WTC11 (cell line): ENCODE measurements at regions not wholly inside any gene's neighbourhood (a gene's known extent, or its start where the extent isn't known, plus 50 kb on each side); places are given as distances from the start of the nearest gene placed in this dataset.

Source experiments
- ATAC-seq: fragments of 200-7000 bp; cut with Tn5 transposase; 2 replicates; pipeline ENCODE4 v1.10.0; 2021; ENCODE audit warnings: mild to moderate bottlenecking, moderate library complexity
- CTCF ChIA-PET: fragments of 300-600 bp; sonication (Branson Sonifier 250); formaldehyde crosslinking; loops from one replicate; lab custom pipeline; 2021; ENCODE audit warnings: antibody characterized with exemption; lab: Charles Lee
- POLR2A ChIA-PET: fragments of 350-600 bp; sonication (Branson Sonifier 250); formaldehyde crosslinking; loops from one replicate; lab custom pipeline; 2021; ENCODE audit warnings: antibody characterized with exemption; lab: Charles Lee
- DNase-seq: peaks from one replicate; pipeline ENCODE4 v3.0.0; 2021; ENCODE audit warnings: low spot score
- H3K27ac Mint-ChIP-seq: 2 replicates; pipeline ENCODE4 v1.8.0; 2021; ENCODE audit warnings: mixed read lengths
- H3K27me3 Mint-ChIP-seq: 2 replicates; pipeline ENCODE4 v1.8.0; 2021; ENCODE audit warnings: low read depth, mild to moderate bottlenecking, moderate library complexity, mixed read lengths
- H3K36me3 Mint-ChIP-seq: 2 replicates; pipeline ENCODE4 v1.8.0; 2021; ENCODE audit warnings: mixed read lengths
- H3K4me1 Mint-ChIP-seq: 2 replicates; pipeline ENCODE4 v1.8.0; 2022; ENCODE audit warnings: mixed read lengths
- H3K4me3 Mint-ChIP-seq: 2 replicates; pipeline ENCODE4 v1.8.0; 2021; ENCODE audit warnings: mild to moderate bottlenecking, moderate library complexity, mixed read lengths
- H3K9me3 Mint-ChIP-seq: 2 replicates; pipeline ENCODE4 v1.8.0; 2021; ENCODE audit warnings: mixed read lengths
- EMX1 ChIP-seq: fragments of 250-450 bp; sonication (Bioruptor Pico); IDR thresholded peaks from 2 replicates; pipeline ENCODE4 v1.8.0; 2021; ENCODE audit warnings: mild to moderate bottlenecking
- ERG ChIP-seq: fragments of 250-450 bp; sonication (Bioruptor Pico); IDR thresholded peaks from 2 replicates; pipeline ENCODE4 v1.8.0; 2021; ENCODE audit warnings: mild to moderate bottlenecking
- FOXP1 ChIP-seq: sonication (generic); formaldehyde crosslinking; IDR thresholded peaks from 2 replicates; pipeline ENCODE4 v1.8.0; 2022; ENCODE audit warnings: missing genetic modification reagents, mild to moderate bottlenecking, moderate library complexity, borderline replicate concordance
- GRHL2 ChIP-seq: fragments of 250-450 bp; sonication (Bioruptor Pico); IDR thresholded peaks from 2 replicates; pipeline ENCODE4 v1.8.0; 2022; ENCODE audit warnings: mild to moderate bottlenecking, moderate library complexity; ENCODE audit not compliant: insufficient replicate concordance, severe bottlenecking
- KAT7 ChIP-seq: sonication (generic); formaldehyde crosslinking; IDR thresholded peaks from 2 replicates; pipeline ENCODE4 v1.8.1; 2023; ENCODE audit warnings: missing genetic modification reagents, mild to moderate bottlenecking, borderline replicate concordance
- NFYB ChIP-seq: sonication (generic); formaldehyde crosslinking; conservative IDR thresholded peaks from 2 replicates; pipeline ENCODE4 v1.8.0; 2022; ENCODE audit warnings: low read depth, missing genetic modification reagents
- NR3C1 ChIP-seq: sonication (generic); formaldehyde crosslinking; conservative IDR thresholded peaks from 2 replicates; pipeline ENCODE4 v1.8.1; 2023; ENCODE audit warnings: low read depth, mild to moderate bottlenecking, missing genetic modification reagents
- OVOL2 ChIP-seq: fragments of 250-450 bp; sonication (Bioruptor Pico); IDR thresholded peaks from 2 replicates; pipeline ENCODE4 v1.9.0; 2021; ENCODE audit warnings: mild to moderate bottlenecking, borderline replicate concordance
- RORB ChIP-seq: fragments of 250-450 bp; sonication (Bioruptor Pico); IDR thresholded peaks from 2 replicates; pipeline ENCODE4 v1.9.0; 2021; ENCODE audit warnings: mild to moderate bottlenecking
- SMAD4 ChIP-seq: sonication (generic); formaldehyde crosslinking; IDR thresholded peaks from 2 replicates; pipeline ENCODE4 v1.8.0; 2022; ENCODE audit warnings: mild to moderate bottlenecking, missing genetic modification reagents
- TEAD4 ChIP-seq: sonication (generic); formaldehyde crosslinking; IDR thresholded peaks from 2 replicates; pipeline ENCODE4 v1.8.0; 2022; ENCODE audit warnings: mild to moderate bottlenecking, missing genetic modification reagents
- ZBTB21 ChIP-seq: sonication (generic); formaldehyde crosslinking; IDR thresholded peaks from 2 replicates; pipeline ENCODE4 v1.8.1; 2023; ENCODE audit warnings: mild to moderate bottlenecking, missing genetic modification reagents, borderline replicate concordance
- ZMAT4 ChIP-seq: fragments of 250-450 bp; sonication (Bioruptor Pico); IDR thresholded peaks from 2 replicates; pipeline ENCODE4 v1.9.0; 2021; ENCODE audit warnings: mild to moderate bottlenecking
- ZNF121 ChIP-seq: sonication (generic); formaldehyde crosslinking; IDR thresholded peaks from 2 replicates; pipeline ENCODE4 v1.8.0; 2023; ENCODE audit warnings: missing genetic modification reagents
- ZNF232 ChIP-seq: sonication (generic); formaldehyde crosslinking; IDR thresholded peaks from 2 replicates; pipeline ENCODE4 v1.8.0; 2022; ENCODE audit warnings: mild to moderate bottlenecking, missing genetic modification reagents
- ZNF317 ChIP-seq: sonication (generic); formaldehyde crosslinking; IDR thresholded peaks from 2 replicates; pipeline ENCODE4 v1.8.1; 2023; ENCODE audit warnings: low read depth, mild to moderate bottlenecking, moderate library complexity, missing genetic modification reagents, borderline replicate concordance
- ZNF671 ChIP-seq: fragments of 250-450 bp; sonication (Bioruptor Pico); IDR thresholded peaks from 2 replicates; pipeline ENCODE4 v1.8.0; 2021; ENCODE audit warnings: mild to moderate bottlenecking
- TF ChIP-seq, protein P1 (sequence below): sonication (generic); formaldehyde crosslinking; IDR thresholded peaks from 2 replicates; pipeline ENCODE4 v1.8.1; 2022; ENCODE audit warnings: mild to moderate bottlenecking, moderate library complexity, missing genetic modification reagents
- TF ChIP-seq, protein P2 (sequence below): sonication (generic); formaldehyde crosslinking; IDR thresholded peaks from 2 replicates; pipeline ENCODE4 v1.8.1; 2023; ENCODE audit warnings: mild to moderate bottlenecking, missing genetic modification reagents
- TF ChIP-seq, protein P3 (sequence below): sonication (generic); formaldehyde crosslinking; IDR thresholded peaks from 2 replicates; pipeline ENCODE4 v1.8.1; 2023; ENCODE audit warnings: mild to moderate bottlenecking, missing genetic modification reagents, moderate library complexity
- TF ChIP-seq, protein P4 (sequence below): sonication (generic); formaldehyde crosslinking; IDR thresholded peaks from 2 replicates; pipeline ENCODE4 v1.8.1; 2023; ENCODE audit warnings: mild to moderate bottlenecking, missing genetic modification reagents, moderate library complexity

DNA sequence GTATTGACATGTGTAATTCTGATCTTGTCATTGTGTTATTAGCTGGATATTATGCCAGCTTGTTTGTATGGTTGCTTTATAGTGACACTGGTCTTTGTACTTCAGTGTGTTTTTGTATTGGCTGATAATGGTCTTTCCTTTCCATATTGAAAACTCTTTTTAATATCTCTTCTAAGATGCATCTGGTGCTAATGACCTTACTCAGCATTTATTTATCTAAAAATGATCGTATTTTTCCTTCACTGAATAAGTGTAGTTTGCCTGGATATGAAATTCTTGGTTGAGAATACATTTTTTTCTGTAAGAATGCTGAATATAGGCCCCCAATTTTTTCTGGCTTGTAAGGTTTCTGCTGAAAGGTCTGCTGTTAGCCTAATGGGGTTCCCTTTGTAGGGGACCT is 465.5 kb upstream of the TMPRSS15 start:
- H3K27ac Mint-ChIP-seq: no peak overlapping the region

GRCh38 chr21:18877917-18878316 is 474.3 kb upstream of the TMPRSS15 start:
- no peaks in the 10 kb centered on the region for H3K4me1 Mint-ChIP-seq
- TF ChIP-seq ZBTB21 (CRISPR knock-in tag) (no peak), RORB (CRISPR knock-in tag) (no peak), NR3C1 (CRISPR knock-in tag) (no peak), KAT7 (CRISPR knock-in tag) (no peak), ZMAT4 (CRISPR knock-in tag) (no peak)
- CTCF ChIA-PET: no interaction called here
- peaks cover 28% of the 10 kb centered on the region for H3K36me3 Mint-ChIP-seq
- no peak overlapping the region for H3K4me3 Mint-ChIP-seq
- POLR2A ChIA-PET: no interaction called here
- ATAC-seq: no peak
- no peak for DNase-seq
- no peak overlapping the region for H3K27ac Mint-ChIP-seq
- no peaks in the 10 kb centered on the region; the same call in 1 of the 2 replicates for H3K27me3 Mint-ChIP-seq
- peaks cover 42% of the 10 kb centered on the region for H3K9me3 Mint-ChIP-seq

More for the DNA sequence above, 465.5 kb upstream of the TMPRSS15 start:
- ChIA-PET CTCF (no interaction called here), POLR2A (no interaction called here)
- no peaks in the 10 kb centered on the region for H3K36me3 Mint-ChIP-seq
- H3K9me3 Mint-ChIP-seq: peaks cover 19% of the 10 kb centered on the region
- no peak for TF ChIP-seq EMX1
- no peak for TF ChIP-seq ZNF317
- H3K4me3 Mint-ChIP-seq: no peak overlapping the region
- H3K4me1 Mint-ChIP-seq: no peaks in the 10 kb centered on the region
- no peaks in the 10 kb centered on the region for H3K27me3 Mint-ChIP-seq
- no peak for DNase-seq
- ATAC-seq: no peak

- Mint-ChIP-seq H3K9me3 (peaks cover 18% of the 10 kb centered on the region), H3K27ac (no peak overlapping the region), H3K27me3 (no peaks in the 10 kb centered on the region; the same call in 1 of the 2 replicates), H3K4me3 (no peak overlapping the region), H3K36me3 (peaks cover 16% of the 10 kb centered on the region), H3K4me1 (no peaks in the 10 kb centered on the region)
- CTCF ChIA-PET: no interaction called here
- DNase-seq (no peak), ATAC-seq (no peak)
- POLR2A ChIA-PET: no interaction called here
- TF ChIP-seq, protein P1, sequence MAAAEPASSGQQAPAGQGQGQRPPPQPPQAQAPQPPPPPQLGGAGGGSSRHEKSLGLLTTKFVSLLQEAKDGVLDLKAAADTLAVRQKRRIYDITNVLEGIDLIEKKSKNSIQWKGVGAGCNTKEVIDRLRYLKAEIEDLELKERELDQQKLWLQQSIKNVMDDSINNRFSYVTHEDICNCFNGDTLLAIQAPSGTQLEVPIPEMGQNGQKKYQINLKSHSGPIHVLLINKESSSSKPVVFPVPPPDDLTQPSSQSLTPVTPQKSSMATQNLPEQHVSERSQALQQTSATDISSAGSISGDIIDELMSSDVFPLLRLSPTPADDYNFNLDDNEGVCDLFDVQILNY (CRISPR knock-in tag): no peak
- TF ChIP-seq, protein P2, sequence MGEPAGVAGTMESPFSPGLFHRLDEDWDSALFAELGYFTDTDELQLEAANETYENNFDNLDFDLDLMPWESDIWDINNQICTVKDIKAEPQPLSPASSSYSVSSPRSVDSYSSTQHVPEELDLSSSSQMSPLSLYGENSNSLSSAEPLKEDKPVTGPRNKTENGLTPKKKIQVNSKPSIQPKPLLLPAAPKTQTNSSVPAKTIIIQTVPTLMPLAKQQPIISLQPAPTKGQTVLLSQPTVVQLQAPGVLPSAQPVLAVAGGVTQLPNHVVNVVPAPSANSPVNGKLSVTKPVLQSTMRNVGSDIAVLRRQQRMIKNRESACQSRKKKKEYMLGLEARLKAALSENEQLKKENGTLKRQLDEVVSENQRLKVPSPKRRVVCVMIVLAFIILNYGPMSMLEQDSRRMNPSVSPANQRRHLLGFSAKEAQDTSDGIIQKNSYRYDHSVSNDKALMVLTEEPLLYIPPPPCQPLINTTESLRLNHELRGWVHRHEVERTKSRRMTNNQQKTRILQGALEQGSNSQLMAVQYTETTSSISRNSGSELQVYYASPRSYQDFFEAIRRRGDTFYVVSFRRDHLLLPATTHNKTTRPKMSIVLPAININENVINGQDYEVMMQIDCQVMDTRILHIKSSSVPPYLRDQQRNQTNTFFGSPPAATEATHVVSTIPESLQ (CRISPR knock-in tag): no peak
- TF ChIP-seq FOXP1 (CRISPR knock-in tag): no peak
- TF ChIP-seq ERG (CRISPR knock-in tag): no peak
- no peak for TF ChIP-seq ZNF121 (CRISPR knock-in tag)
- TF ChIP-seq NFYB (CRISPR knock-in tag): no peak
- TF ChIP-seq, protein P3, sequence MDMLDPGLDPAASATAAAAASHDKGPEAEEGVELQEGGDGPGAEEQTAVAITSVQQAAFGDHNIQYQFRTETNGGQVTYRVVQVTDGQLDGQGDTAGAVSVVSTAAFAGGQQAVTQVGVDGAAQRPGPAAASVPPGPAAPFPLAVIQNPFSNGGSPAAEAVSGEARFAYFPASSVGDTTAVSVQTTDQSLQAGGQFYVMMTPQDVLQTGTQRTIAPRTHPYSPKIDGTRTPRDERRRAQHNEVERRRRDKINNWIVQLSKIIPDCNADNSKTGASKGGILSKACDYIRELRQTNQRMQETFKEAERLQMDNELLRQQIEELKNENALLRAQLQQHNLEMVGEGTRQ (CRISPR knock-in tag): no peak
- TF ChIP-seq TEAD4 (CRISPR knock-in tag): no peak
- no peak for TF ChIP-seq ZNF671 (CRISPR knock-in tag)
- TF ChIP-seq ZNF232 (CRISPR knock-in tag): no peak
- TF ChIP-seq SMAD4: no peak
- TF ChIP-seq OVOL2: no peak
- TF ChIP-seq, protein P4, sequence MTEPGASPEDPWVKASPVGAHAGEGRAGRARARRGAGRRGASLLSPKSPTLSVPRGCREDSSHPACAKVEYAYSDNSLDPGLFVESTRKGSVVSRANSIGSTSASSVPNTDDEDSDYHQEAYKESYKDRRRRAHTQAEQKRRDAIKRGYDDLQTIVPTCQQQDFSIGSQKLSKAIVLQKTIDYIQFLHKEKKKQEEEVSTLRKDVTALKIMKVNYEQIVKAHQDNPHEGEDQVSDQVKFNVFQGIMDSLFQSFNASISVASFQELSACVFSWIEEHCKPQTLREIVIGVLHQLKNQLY (CRISPR knock-in tag): no peak
- no peak for TF ChIP-seq GRHL2 (CRISPR knock-in tag)
Measured at GRCh38 chr21:18887922-18888602, 484.5 kb upstream of the TMPRSS15 start.
